Inferior parietal cortex (tissue), 1 donor: ENCODE measurements at regions not wholly inside any gene's neighbourhood (a gene's known extent, or its start where the extent isn't known, plus 50 kb on each side); places are given as distances from the start of the nearest gene placed in this dataset.
A peak's percentile ranks its signal among the peaks of the same experiment; 100 is the strongest.

Experiments used
- DNase-seq: peaks from one replicate; pipeline ENCODE4 v3.0.0-alpha.2; 2016; ENCODE audit errors: extremely low spot score

DNA sequence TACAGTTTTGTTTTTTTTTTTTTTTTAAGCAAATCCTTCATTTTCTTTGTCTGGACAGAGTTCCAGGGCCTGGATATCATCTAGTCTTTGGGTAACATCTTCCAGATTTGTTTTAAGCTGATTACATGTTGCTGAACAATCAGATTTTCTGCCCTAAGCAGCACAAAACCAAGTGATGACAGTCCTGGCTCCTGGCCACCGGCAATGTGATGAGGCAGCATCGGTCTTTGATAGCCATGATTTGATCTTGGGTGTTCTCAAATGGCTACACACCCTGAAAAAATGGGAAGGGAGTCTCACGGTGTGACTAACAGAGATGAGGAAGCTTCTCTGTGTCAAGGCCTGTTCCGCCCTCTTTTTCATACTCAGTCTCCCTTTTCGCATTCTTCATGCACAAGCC lies 708.6 kb upstream of the ZEB2 start:
- DNase-seq: no peak

- no peak for DNase-seq
These were observed 707.0 kb upstream of the ZEB2 start for GRCh38 chr2:145226901-145227300.

GRCh38 chr2:145221516-145221915 lies 701.6 kb upstream of the ZEB2 start:
- DNase-seq: no peak

DNA sequence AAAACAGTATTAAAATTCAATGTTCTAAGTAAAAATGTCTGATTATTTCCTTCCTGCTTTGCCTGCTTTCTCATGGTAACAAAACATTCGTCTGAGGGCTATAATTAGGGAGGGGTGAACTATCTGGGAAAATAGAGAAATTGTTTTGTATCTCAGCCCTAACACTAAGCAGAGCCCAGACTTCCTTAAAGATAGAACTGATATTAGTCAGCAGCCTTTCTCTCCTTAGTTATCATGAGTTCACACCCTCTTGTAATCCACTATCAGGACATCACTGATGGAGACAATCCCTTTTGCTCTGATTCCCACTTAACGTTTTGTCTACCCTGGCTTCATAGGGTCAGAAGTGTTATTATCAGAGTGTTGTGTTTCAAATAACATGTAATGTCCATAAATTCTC lies 701.1 kb upstream of the ZEB2 start:
- no peak for DNase-seq

DNA sequence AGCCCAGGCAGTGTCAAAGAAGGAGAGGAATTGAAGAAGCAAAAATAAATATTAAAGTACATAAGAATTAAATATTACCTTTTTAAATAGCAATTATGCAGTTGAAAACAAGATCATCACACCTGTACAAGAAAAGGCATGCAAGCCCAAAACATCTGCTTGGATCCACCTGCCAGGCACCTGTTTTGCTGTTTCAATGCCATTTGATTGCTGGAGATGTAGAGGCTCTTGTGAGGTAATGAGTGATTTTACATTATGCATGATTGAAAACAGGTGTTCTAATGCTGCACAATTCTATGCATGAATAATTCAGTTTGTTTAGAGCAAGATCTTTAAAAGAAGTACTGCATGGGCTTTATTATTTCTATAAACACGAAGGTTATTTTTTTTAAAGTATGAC lies 700.6 kb upstream of the ZEB2 start:
- no peak for DNase-seq

- no peak for DNase-seq
These were observed 688.0 kb upstream of the ZEB2 start for GRCh38 chr2:145207884-145208283.

DNA sequence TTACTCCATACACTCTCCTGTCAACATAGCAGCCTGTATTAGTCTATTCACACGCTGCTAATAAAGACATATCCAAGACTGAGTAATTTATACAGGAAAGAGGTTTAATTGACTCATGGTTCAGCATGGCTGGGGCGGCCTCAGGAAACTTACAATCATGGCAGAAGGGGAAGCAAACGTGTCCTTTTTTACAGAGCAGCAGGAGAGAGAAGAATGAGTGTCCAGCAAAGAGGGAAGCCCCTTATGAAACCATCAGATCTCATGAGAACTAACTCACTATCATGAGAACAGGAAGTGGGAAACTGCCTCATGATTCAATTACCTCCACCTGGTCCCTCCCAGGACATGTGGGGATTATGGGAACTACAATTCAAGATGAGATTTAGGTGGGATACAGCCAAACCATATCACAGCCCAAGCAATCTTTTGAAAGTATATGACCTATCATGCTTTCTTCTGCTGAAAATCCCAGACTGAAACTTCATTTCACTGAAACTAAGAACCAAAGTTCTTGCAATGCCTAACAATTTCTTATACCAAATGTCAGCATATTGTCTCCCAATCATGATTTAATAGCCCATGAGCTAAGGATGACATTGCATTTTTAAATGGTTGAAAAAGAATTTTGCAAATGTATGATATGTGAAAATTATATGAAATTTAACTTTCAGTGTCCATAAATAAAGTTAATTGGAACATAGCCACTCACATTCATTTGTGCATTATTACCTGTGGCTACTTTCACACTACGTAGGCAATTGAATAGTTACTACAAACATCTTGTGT lies 686.8 kb upstream of the ZEB2 start:
- DNase-seq: no peak

- DNase-seq: no peak
These were observed 684.0 kb upstream of the ZEB2 start for GRCh38 chr2:145203891-145204290.

- DNase-seq: peak; percentile 69
These were observed 680.1 kb upstream of the ZEB2 start for GRCh38 chr2:145199827-145200706.

GRCh38 chr2:145199042-145199441 lies 679.1 kb upstream of the ZEB2 start:
- no peak for DNase-seq

- DNase-seq: no peak
These were observed 678.6 kb upstream of the ZEB2 start for GRCh38 chr2:145198555-145198954.

GRCh38 chr2:145197944-145198343 lies 678.0 kb upstream of the ZEB2 start:
- DNase-seq: no peak

DNA sequence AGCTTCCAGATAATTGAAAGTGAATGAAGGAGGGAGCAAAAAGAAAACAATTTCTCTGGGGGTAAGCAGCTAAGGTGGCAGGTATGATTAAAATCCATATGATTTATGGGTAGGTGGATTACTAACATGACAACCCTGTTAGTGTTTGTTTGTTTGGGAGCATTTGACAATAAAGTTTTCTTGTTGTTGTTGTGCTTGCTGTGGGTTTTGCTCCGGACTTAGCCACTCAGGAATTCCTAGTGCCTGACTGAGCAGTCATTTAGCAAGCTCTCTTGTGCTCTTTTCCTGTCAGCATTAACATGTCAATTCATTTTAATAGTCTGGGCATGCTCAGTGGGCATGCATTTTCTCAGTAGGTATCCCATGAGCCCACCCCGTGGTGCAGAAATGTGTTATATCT lies 674.8 kb upstream of the ZEB2 start:
- no peak for DNase-seq

DNA sequence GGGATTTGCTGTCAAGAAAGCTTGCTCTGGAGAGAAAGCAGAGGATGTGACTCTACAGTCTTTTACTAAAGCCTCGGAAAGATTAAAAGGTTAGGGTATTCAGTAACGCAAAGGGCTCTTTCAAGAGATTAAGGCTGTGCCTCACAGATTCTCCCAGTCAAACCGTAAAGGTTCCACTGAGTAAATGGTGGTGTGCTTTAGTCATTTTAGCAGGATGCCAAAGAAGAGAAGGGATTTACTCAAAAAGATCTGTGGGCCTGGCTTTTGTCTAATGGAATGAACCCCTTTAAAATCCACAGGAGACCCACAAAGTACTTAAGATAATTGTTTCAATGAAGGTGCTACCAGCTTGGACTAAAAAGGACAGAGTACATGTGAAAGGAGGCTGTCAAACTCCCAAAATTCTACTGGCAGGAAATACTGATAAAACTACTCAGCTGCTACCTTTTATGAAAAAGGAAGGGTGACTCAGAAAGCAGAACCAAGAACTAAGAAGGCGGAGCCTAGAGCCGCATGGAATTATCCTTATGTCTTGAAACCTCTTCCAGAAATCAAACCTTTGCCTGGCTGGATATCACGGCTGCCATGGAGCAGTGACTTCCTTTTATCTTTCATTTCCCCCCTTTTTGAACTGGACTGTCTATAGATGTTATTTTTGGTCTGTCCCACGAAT lies 670.2 kb upstream of the ZEB2 start:
- no peak for DNase-seq

DNA sequence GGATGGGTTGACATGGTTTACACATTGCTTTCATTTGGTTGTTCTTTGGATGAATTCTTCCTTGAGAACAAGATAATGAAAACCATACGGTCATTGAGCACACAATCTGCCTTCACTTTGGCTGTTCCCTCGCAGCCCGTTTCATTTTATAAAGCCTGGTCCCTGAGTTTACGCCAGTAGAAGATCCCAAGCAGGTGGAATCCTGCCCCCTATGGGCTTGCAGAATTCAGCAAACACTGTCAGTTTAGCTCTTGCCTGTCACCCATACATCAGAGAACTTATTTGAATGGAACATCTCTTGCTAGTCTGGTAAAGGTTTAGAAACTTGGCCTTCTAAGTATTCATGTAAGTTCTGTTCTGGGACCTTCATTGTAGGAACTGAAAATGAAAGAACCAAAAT lies 666.4 kb upstream of the ZEB2 start:
- DNase-seq: no peak

DNA sequence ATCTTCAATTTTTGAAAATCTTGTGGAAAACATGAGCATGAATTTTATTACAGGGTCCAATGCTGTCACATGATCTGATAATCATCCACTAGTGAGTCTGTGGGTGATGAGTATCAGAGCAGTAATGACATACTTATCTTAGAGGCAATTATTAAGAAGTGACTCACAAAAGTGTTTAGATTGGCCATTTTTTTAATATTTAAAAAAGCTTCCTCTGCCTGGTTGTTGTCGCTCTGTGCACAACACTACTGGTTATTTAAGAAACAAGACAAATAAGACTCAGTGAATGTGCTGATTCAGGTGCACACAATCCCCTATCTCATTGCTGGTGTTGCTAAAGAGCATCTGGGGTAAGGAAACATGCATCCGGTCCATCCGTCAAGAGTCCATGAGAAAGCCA lies 665.8 kb upstream of the ZEB2 start:
- no peak for DNase-seq

DNA sequence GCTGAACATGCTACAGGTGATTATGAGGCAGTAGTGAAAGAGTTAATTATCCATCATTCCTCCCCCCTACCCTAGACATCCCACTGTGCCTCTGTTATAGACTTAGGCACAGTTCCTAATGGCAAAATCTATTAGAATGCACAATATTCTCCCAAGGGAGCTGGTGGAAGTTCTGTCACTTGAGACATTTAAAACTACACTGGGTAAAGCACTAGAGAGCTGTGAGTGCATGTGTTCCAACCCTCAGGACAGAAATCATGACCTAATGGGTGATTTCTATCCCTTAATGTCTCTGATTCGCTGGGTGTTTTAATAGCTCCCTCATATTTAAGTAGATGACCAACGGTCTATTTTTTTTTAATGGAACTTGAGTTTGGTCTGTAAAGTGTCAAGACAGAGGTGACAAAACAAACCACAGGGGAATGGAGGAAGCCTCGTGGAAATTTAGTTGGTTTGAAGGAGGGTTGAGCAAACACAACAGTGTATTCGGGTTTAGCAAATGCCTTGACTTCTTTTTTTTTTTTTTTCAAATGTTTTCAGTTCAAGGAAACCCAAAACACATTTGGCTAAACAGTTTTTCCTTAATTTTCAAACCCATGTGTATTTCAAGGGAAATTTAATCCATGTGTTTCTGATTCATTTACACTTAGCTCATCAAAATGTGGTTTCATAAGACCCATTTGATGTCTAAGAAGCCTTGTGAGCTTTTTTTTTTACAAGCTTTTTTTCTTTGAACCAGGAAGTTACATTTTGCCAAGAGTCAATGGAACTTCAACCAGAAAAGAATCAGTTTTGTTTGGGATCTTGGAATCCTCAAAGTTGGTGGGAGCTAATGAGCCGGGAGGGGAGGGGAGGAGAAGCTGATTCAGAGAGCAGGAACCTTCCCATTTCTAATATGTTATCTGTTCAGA lies 665.1 kb upstream of the ZEB2 start:
- no peak for DNase-seq

DNA sequence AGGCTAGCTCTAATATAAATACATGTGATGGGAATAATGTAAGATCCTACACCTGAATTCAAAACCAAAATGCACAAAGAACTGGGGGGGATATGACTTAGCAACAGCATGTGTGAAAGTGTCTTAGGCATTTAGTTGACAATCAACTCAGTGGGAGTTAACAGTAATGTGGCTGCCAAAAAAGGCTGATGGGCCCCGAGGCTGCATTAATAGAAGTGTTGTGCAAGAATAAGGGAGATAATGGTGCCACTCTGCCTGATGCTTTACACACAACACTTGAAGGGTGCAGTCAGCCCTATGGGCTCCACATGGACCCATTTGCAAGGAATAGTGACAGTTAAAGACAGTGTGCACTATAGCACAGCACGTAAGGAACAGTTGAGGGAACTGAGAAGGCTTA lies 649.4 kb upstream of the ZEB2 start:
- no peak for DNase-seq

- DNase-seq: peak; percentile 27
These were observed 648.2 kb upstream of the ZEB2 start for GRCh38 chr2:145168091-145168490.

GRCh38 chr2:145166731-145167302 lies 646.9 kb upstream of the ZEB2 start:
- DNase-seq: no peak

- DNase-seq: no peak
These were observed 641.7 kb upstream of the ZEB2 start for GRCh38 chr2:145161656-145162055.
